Stimulated activated effector memory CD8-positive, alpha-beta T cell treated with anti-CD3 and anti-CD28 coated beads, Interleukin-12 subunit alpha, Interleukin-12 subunit beta, amount 100 ng/mL, for 72 hours (primary cell): ENCODE measurements at regions not wholly inside any gene's neighbourhood (a gene's known extent, or its start where the extent isn't known, plus 50 kb on each side); places are given as distances from the start of the nearest gene placed in this dataset.
A peak's percentile ranks its signal among the peaks of the same experiment; 100 is the strongest.

ENCODE experiments used
- ATAC-seq: fragments of 150-1000 bp; cut with Tn5 transposase; 2 replicates; pipeline ENCODE4 v1.10.0; 2021
- DNase-seq, 2 donors: peaks; one replicate each; pipeline ENCODE4 v3.0.0; 2021 to 2022; ENCODE audit warnings: low spot score in 2 of 2
- H3K27ac Mint-ChIP-seq: one replicate; pipeline ENCODE4 v1.8.0; 2022; ENCODE audit warnings: mild to moderate bottlenecking, mixed read lengths
- H3K36me3 Mint-ChIP-seq: one replicate; pipeline ENCODE4 v1.8.0; 2022; ENCODE audit warnings: mild to moderate bottlenecking, mixed read lengths
- H3K4me1 Mint-ChIP-seq: one replicate; pipeline ENCODE4 v1.8.0; 2022; ENCODE audit warnings: mixed read lengths
- H3K4me3 Mint-ChIP-seq: one replicate; pipeline ENCODE4 v1.8.0; 2022; ENCODE audit warnings: mild to moderate bottlenecking, mixed read lengths
- H3K9me3 Mint-ChIP-seq: one replicate; pipeline ENCODE4 v1.8.0; 2022; ENCODE audit warnings: mixed read lengths

GRCh38 chr3:31210068-31210645 lies 315.7 kb upstream of the GADL1 start:
- no peak for ATAC-seq
- H3K4me1 Mint-ChIP-seq = peaks cover 25% of the 10 kb centered on the region

GRCh38 chr3:31213869-31214486 lies 318.7 kb upstream of the STT3B start:
- ATAC-seq = peak; percentile 22
- peaks cover 2% of the 10 kb centered on the region for H3K9me3 Mint-ChIP-seq
- H3K4me1 Mint-ChIP-seq = peaks cover 46% of the 10 kb centered on the region
- H3K4me3 Mint-ChIP-seq = peak overlapping the region; percentile 3
- no peak for DNase-seq
- no peaks in the 10 kb centered on the region for H3K36me3 Mint-ChIP-seq
- H3K27ac Mint-ChIP-seq = peak overlapping the region; percentile 7

More at GRCh38 chr3:31210068-31210645, 315.7 kb upstream of the GADL1 start:
- DNase-seq = no peak
- no peaks in the 10 kb centered on the region for H3K36me3 Mint-ChIP-seq
- H3K9me3 Mint-ChIP-seq = peaks cover 3% of the 10 kb centered on the region
- no peak overlapping the region for H3K4me3 Mint-ChIP-seq
- H3K27ac Mint-ChIP-seq = no peak overlapping the region

GRCh38 chr3:31218082-31218481 lies 314.6 kb upstream of the STT3B start:
- DNase-seq (no peak), ATAC-seq (peak; percentile 87)
- no peaks in the 10 kb centered on the region for H3K36me3 Mint-ChIP-seq
- H3K4me3 Mint-ChIP-seq = no peak overlapping the region
- H3K4me1 Mint-ChIP-seq = peaks cover 72% of the 10 kb centered on the region
- H3K27ac Mint-ChIP-seq = no peak overlapping the region
- peaks cover 4% of the 10 kb centered on the region for H3K9me3 Mint-ChIP-seq

- no peaks in the 10 kb centered on the region for H3K36me3 Mint-ChIP-seq
- DNase-seq (no peak), ATAC-seq (no peak)
- peaks cover 4% of the 10 kb centered on the region for H3K9me3 Mint-ChIP-seq
- no peak overlapping the region for H3K27ac Mint-ChIP-seq
- H3K4me3 Mint-ChIP-seq = no peak overlapping the region
- peaks cover 67% of the 10 kb centered on the region for H3K4me1 Mint-ChIP-seq
Measured at GRCh38 chr3:31219131-31219843, 313.4 kb upstream of the STT3B start.

- H3K4me3 Mint-ChIP-seq = no peak overlapping the region
- H3K4me1 Mint-ChIP-seq = peaks cover 58% of the 10 kb centered on the region
- peaks cover 4% of the 10 kb centered on the region for H3K9me3 Mint-ChIP-seq
- no peaks in the 10 kb centered on the region for H3K36me3 Mint-ChIP-seq
- ATAC-seq = no peak
- H3K27ac Mint-ChIP-seq = no peak overlapping the region
- DNase-seq = no peak
Measured at GRCh38 chr3:31220431-31220830, 312.3 kb upstream of the STT3B start.

- Mint-ChIP-seq H3K27ac (peak overlapping the region; percentile 18), H3K4me3 (no peak overlapping the region), H3K4me1 (peaks cover 73% of the 10 kb centered on the region), H3K9me3 (peaks cover 2% of the 10 kb centered on the region), H3K36me3 (no peaks in the 10 kb centered on the region)
- ATAC-seq (no peak), DNase-seq (no peak)
Measured at GRCh38 chr3:31223278-31223677, 309.4 kb upstream of the STT3B start.

GRCh38 chr3:31224936-31225335 lies 307.8 kb upstream of the STT3B start:
- DNase-seq (no peak), ATAC-seq (no peak)
- Mint-ChIP-seq H3K9me3 (peaks cover 5% of the 10 kb centered on the region), H3K4me1 (peaks cover 69% of the 10 kb centered on the region), H3K36me3 (no peaks in the 10 kb centered on the region), H3K4me3 (no peak overlapping the region), H3K27ac (no peak overlapping the region)

- peaks cover 3% of the 10 kb centered on the region for H3K9me3 Mint-ChIP-seq
- ATAC-seq = no peak
- peak overlapping the region; percentile 70 for H3K27ac Mint-ChIP-seq
- no peak for DNase-seq
- H3K4me1 Mint-ChIP-seq = peaks cover 68% of the 10 kb centered on the region
- no peaks in the 10 kb centered on the region for H3K36me3 Mint-ChIP-seq
- H3K4me3 Mint-ChIP-seq = peak overlapping the region; percentile 14
Measured at GRCh38 chr3:31225923-31226322, 306.8 kb upstream of the STT3B start.

- ATAC-seq = peak; percentile 55
- H3K27ac Mint-ChIP-seq = peak overlapping the region; percentile 70
- DNase-seq = no peak
- peak overlapping the region; percentile 14 for H3K4me3 Mint-ChIP-seq
- H3K9me3 Mint-ChIP-seq = peaks cover 3% of the 10 kb centered on the region
- no peaks in the 10 kb centered on the region for H3K36me3 Mint-ChIP-seq
- H3K4me1 Mint-ChIP-seq = peaks cover 70% of the 10 kb centered on the region
Measured at GRCh38 chr3:31226346-31226745, 306.4 kb upstream of the STT3B start.

GRCh38 chr3:31227131-31227562 lies 305.6 kb upstream of the STT3B start:
- Mint-ChIP-seq H3K4me1 (peaks cover 69% of the 10 kb centered on the region), H3K4me3 (peak overlapping the region; percentile 14), H3K36me3 (no peaks in the 10 kb centered on the region), H3K9me3 (peaks cover 3% of the 10 kb centered on the region), H3K27ac (peak overlapping the region; percentile 70)
- ATAC-seq = peak; percentile 63
- DNase-seq = no peak

- H3K27ac Mint-ChIP-seq = peak overlapping the region; percentile 53
- peaks cover 59% of the 10 kb centered on the region for H3K4me1 Mint-ChIP-seq
- no peaks in the 10 kb centered on the region for H3K36me3 Mint-ChIP-seq
- H3K4me3 Mint-ChIP-seq = no peak overlapping the region
- peaks cover 3% of the 10 kb centered on the region for H3K9me3 Mint-ChIP-seq
- ATAC-seq (no peak), DNase-seq (no peak)
Measured at GRCh38 chr3:31230425-31231223, 302.1 kb upstream of the STT3B start.

GRCh38 chr3:31232055-31233025 lies 300.4 kb upstream of the STT3B start:
- Mint-ChIP-seq H3K27ac (peak overlapping the region; percentile 80), H3K4me1 (peaks cover 42% of the 10 kb centered on the region), H3K4me3 (no peak overlapping the region), H3K36me3 (no peaks in the 10 kb centered on the region), H3K9me3 (peaks cover 3% of the 10 kb centered on the region)
- no peak for DNase-seq
- no peak for ATAC-seq

- Mint-ChIP-seq H3K9me3 (peaks cover under 1% of the 10 kb centered on the region), H3K4me3 (no peak overlapping the region), H3K36me3 (no peaks in the 10 kb centered on the region), H3K27ac (no peak overlapping the region), H3K4me1 (peaks cover 31% of the 10 kb centered on the region)
- no peak for DNase-seq
- no peak for ATAC-seq
Measured at GRCh38 chr3:31234145-31234544, 298.6 kb upstream of the STT3B start.

- no peak for DNase-seq
- Mint-ChIP-seq H3K36me3 (no peaks in the 10 kb centered on the region), H3K9me3 (no peaks in the 10 kb centered on the region), H3K4me3 (no peak overlapping the region), H3K27ac (no peak overlapping the region), H3K4me1 (peaks cover 21% of the 10 kb centered on the region)
- ATAC-seq = peak; percentile 28
Measured at GRCh38 chr3:31235062-31235700, 297.5 kb upstream of the STT3B start.
